ENCODE measurements at regions not wholly inside any gene's neighbourhood (a gene's known extent, or its start where the extent isn't known, plus 50 kb on each side); places are given as distances from the start of the nearest gene placed in this dataset.

GRCh38 chr5:106418196-106418595, 1252.5 kb downstream of the EFNA5 start:
- Histone ChIP-seq H3K4me1 (no peaks in the 10 kb centered on the region), H3K9me3 (no peaks in the 10 kb centered on the region), H3K36me3 (ENCODE audit: insufficient read depth in 1 of 2, low read depth in 1 of 2) (no peaks in the 10 kb centered on the region), H3K27me3 (ENCODE audit: insufficient read depth in 3 of 3, low read length in 2 of 3) (no peaks in the 10 kb centered on the region), H3K27ac (no peak overlapping the region), H3K4me3 (no peak overlapping the region)
- 62 to 75% (median 68%) methylated on average over 2 of the region's 2 CpGs for WGBS, 3 donors
- intact Hi-C loops (cut with DNase I): no loop called here
- ATAC-seq: no peak
- TF ChIP-seq CTCF (IDR thresholded peaks at IDR 0.05): no peak
- DNase-seq: no peak

- WGBS, 3 donors: 91 to 95% (median 93%) methylated on average over 6 of the region's 6 CpGs
- H3K27me3 ChIP-seq (ENCODE audit: insufficient read depth in 3 of 3, low read length in 2 of 3): no peaks in the 10 kb centered on the region
- no peak for ATAC-seq
- intact Hi-C loops (cut with DNase I): no loop called here
- H3K4me1 ChIP-seq: no peaks in the 10 kb centered on the region
- H3K27ac ChIP-seq: no peak overlapping the region
- no peak for TF ChIP-seq CTCF (IDR thresholded peaks at IDR 0.05)
- no peak for DNase-seq
- H3K4me3 ChIP-seq: no peak overlapping the region
- no peaks in the 10 kb centered on the region for H3K9me3 ChIP-seq
- H3K36me3 ChIP-seq (ENCODE audit: insufficient read depth in 1 of 2, low read depth in 1 of 2): no peaks in the 10 kb centered on the region
These were observed 1253.2 kb downstream of the EFNA5 start for GRCh38 chr5:106417566-106417965.

- intact Hi-C loops (cut with DNase I): no loop called here
- ATAC-seq: no peak
- no peak for TF ChIP-seq CTCF (IDR thresholded peaks at IDR 0.05)
These were observed 1253.6 kb downstream of the EFNA5 start for GRCh38 chr5:106417163-106417562.

GRCh38 chr5:106415541-106415940, 1255.2 kb downstream of the EFNA5 start:
- Histone ChIP-seq H3K27ac (no peak overlapping the region), H3K4me3 (no peak overlapping the region), H3K9me3 (no peaks in the 10 kb centered on the region), H3K36me3 (ENCODE audit: insufficient read depth in 1 of 2, low read depth in 1 of 2) (no peaks in the 10 kb centered on the region), H3K4me1 (no peaks in the 10 kb centered on the region), H3K27me3 (ENCODE audit: insufficient read depth in 3 of 3, low read length in 2 of 3) (no peaks in the 10 kb centered on the region)
- 81 to 89% (median 87%) methylated on average over 4 of the region's 4 CpGs for WGBS, 3 donors
- intact Hi-C loops (cut with DNase I): no loop called here
- ATAC-seq (no peak), DNase-seq (no peak)
- no peak for TF ChIP-seq CTCF (IDR thresholded peaks at IDR 0.05)

More at GRCh38 chr5:106417163-106417562, 1253.6 kb downstream of the EFNA5 start:
- Histone ChIP-seq H3K4me1 (no peaks in the 10 kb centered on the region), H3K9me3 (no peaks in the 10 kb centered on the region), H3K4me3 (no peak overlapping the region), H3K27ac (no peak overlapping the region), H3K27me3 (ENCODE audit: insufficient read depth in 3 of 3, low read length in 2 of 3) (no peaks in the 10 kb centered on the region), H3K36me3 (ENCODE audit: insufficient read depth in 1 of 2, low read depth in 1 of 2) (no peaks in the 10 kb centered on the region)
- no peak for DNase-seq
- 84 to 93% (median 92%) methylated on average over 22 of the region's 22 CpGs for WGBS, 3 donors

GRCh38 chr5:106414342-106414741, 1256.4 kb downstream of the EFNA5 start:
- H3K36me3 ChIP-seq (ENCODE audit: insufficient read depth in 1 of 2, low read depth in 1 of 2): no peaks in the 10 kb centered on the region
- no peaks in the 10 kb centered on the region for H3K9me3 ChIP-seq
- WGBS, 3 donors: 94 to 99% (median 98%) methylated on average over 2 of the region's 2 CpGs
- H3K27me3 ChIP-seq (ENCODE audit: insufficient read depth in 3 of 3, low read length in 2 of 3): no peaks in the 10 kb centered on the region
- ATAC-seq (no peak), DNase-seq (no peak)
- intact Hi-C loops (cut with DNase I): no loop called here
- no peak overlapping the region for H3K4me3 ChIP-seq
- no peak for TF ChIP-seq CTCF (IDR thresholded peaks at IDR 0.05)
- H3K4me1 ChIP-seq: no peaks in the 10 kb centered on the region
- no peak overlapping the region for H3K27ac ChIP-seq
